PC-3 (cell line): ENCODE measurements at regions not wholly inside any gene's neighbourhood (a gene's known extent, or its start where the extent isn't known, plus 50 kb on each side); places are given as distances from the start of the nearest gene placed in this dataset.

Experiments used
- ATAC-seq: fragments of 200-7000 bp; cut with Tn5 transposase; 2 replicates; pipeline ENCODE4 v1.9.1; 2020; ENCODE audit warnings: mild to moderate bottlenecking, moderate library complexity
- BruUV-seq: library from RNA; stranded (reverse); fragments of 400-500 nt; replicated peaks from 2 replicates; lab custom pipeline; 2021; lab: Mats Ljungman, UMichigan
- CTCF ChIA-PET: fragments of 300-600 bp; sonication (Branson Sonifier 250); formaldehyde crosslinking; loops from one replicate; lab custom pipeline; 2022; ENCODE audit warnings: antibody characterized with exemption; lab: Charles Lee
- POLR2A ChIA-PET: fragments of 300-600 bp; sonication (Branson Sonifier 250); formaldehyde crosslinking; loops from one replicate; lab custom pipeline; 2022; ENCODE audit warnings: antibody characterized with exemption; ENCODE audit not compliant: unreplicated experiment; lab: Charles Lee
- DNase-seq: peaks from one replicate; pipeline ENCODE4 v3.0.0-alpha.2; 2015
- H2AFZ ChIP-seq: fragments of 300-600 bp; sonication (generic); 2 replicates; pipeline ENCODE4 v1.6.0; 2016; ENCODE audit warnings: antibody characterized with exemption, low read length
- H3F3A ChIP-seq: fragments of 300-600 bp; sonication (generic); one replicate; pipeline ENCODE4 v1.6.0; 2017; ENCODE audit warnings: antibody characterized with exemption, low read length, control low read depth, mild to moderate bottlenecking; ENCODE audit not compliant: unreplicated experiment
- H3K27ac ChIP-seq: fragments of 300-600 bp; sonication (generic); 2 replicates; pipeline ENCODE4 v1.5.1; 2016; ENCODE audit warnings: mild to moderate bottlenecking, low read length
- H3K27me3 ChIP-seq: fragments of 300-600 bp; sonication (generic); 2 replicates; pipeline ENCODE4 v1.6.1; 2016; ENCODE audit warnings: low read length, mixed read lengths
- H3K36me3 ChIP-seq: fragments of 300-600 bp; sonication (generic); 2 replicates; pipeline ENCODE4 v1.6.1; 2016; ENCODE audit warnings: low read depth, mixed run types, low read length, mixed read lengths
- H3K4me1 ChIP-seq: fragments of 300-600 bp; sonication (generic); 2 replicates; pipeline ENCODE4 v1.5.1; 2016; ENCODE audit warnings: low read length; ENCODE audit not compliant: insufficient read depth
- H3K4me2 ChIP-seq: fragments of 300-600 bp; sonication (generic); 2 replicates; pipeline ENCODE4 v1.6.0; 2016; ENCODE audit warnings: low read length
- H3K4me3 ChIP-seq: fragments of 300-600 bp; sonication (generic); 2 replicates; pipeline ENCODE4 v1.5.1; 2016; ENCODE audit warnings: mild to moderate bottlenecking, low read length, mixed read lengths
- H3K79me2 ChIP-seq: fragments of 300-600 bp; sonication (generic); 2 replicates; pipeline ENCODE4 v1.6.1; 2017; ENCODE audit warnings: low read length, mixed read lengths
- H3K9ac ChIP-seq: fragments of 300-600 bp; sonication (generic); 2 replicates; pipeline ENCODE4 v1.6.0; 2016; ENCODE audit warnings: mild to moderate bottlenecking, low read length
- H3K9me2 ChIP-seq: fragments of 300-600 bp; sonication (generic); replicated peaks from 2 replicates; pipeline ENCODE4 v1.6.1; 2016; ENCODE audit warnings: mixed run types, low read length, mixed read lengths
- H3K9me3 ChIP-seq: fragments of 300-600 bp; sonication (generic); 2 replicates; pipeline ENCODE4 v1.6.1; 2016; ENCODE audit warnings: low read length, mixed read lengths
- H4K20me1 ChIP-seq: fragments of 300-600 bp; sonication (generic); 2 replicates; pipeline ENCODE4 v1.6.1; 2016; ENCODE audit warnings: low read length, mixed read lengths
- EZH2 ChIP-seq: fragments of 300-600 bp; sonication (generic); IDR thresholded peaks from one replicate; pipeline ENCODE4 v1.6.1; 2017; ENCODE audit warnings: antibody characterized with exemption, mild to moderate bottlenecking, low read length; ENCODE audit not compliant: unreplicated experiment
- EZH2phosphoT487 ChIP-seq: fragments of 300-600 bp; sonication (generic); IDR thresholded peaks from 2 replicates; pipeline ENCODE4 v1.6.1; 2018; ENCODE audit warnings: mild to moderate bottlenecking, antibody characterized with exemption, low read length, borderline replicate concordance
- intact Hi-C: fragments of 100-400 bp; cut with micrococcal nuclease; formaldehyde crosslinking; loops from 2 replicates; pipeline ENCODE4 v1.9.0; 2023
- TF ChIP-seq, protein P1 (sequence below): fragments of 300-600 bp; sonication (generic); conservative IDR thresholded peaks from 2 replicates; pipeline ENCODE4 v1.5.1; 2017; ENCODE audit warnings: antibody characterized with exemption, low read depth, mild to moderate bottlenecking, low read length

DNA sequence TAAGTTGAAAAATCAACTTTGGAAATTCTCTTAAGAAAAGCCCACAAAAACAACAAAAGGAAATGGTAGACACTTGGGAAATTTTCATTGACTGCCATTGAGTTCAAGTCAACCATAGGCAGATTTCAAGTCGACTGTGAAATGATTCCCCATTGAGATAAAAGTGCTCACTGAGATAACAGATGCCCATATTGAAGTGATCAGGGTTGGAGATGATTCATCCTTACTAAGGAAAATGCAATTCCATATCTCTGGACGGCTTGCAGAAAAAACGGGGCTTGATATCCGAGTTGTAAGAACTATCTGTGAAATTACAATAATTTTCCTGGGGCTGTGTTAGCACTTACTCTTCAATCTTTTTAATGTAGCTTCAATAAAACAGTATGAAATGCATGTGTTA is 373.1 kb upstream of the THRB start:
- DNase-seq (no peak), ATAC-seq (no peak)
- POLR2A ChIA-PET: no interaction called here
- TF ChIP-seq EZH2phosphoT487 (no peak), EZH2 (no peak)
- TF ChIP-seq, protein P1, sequence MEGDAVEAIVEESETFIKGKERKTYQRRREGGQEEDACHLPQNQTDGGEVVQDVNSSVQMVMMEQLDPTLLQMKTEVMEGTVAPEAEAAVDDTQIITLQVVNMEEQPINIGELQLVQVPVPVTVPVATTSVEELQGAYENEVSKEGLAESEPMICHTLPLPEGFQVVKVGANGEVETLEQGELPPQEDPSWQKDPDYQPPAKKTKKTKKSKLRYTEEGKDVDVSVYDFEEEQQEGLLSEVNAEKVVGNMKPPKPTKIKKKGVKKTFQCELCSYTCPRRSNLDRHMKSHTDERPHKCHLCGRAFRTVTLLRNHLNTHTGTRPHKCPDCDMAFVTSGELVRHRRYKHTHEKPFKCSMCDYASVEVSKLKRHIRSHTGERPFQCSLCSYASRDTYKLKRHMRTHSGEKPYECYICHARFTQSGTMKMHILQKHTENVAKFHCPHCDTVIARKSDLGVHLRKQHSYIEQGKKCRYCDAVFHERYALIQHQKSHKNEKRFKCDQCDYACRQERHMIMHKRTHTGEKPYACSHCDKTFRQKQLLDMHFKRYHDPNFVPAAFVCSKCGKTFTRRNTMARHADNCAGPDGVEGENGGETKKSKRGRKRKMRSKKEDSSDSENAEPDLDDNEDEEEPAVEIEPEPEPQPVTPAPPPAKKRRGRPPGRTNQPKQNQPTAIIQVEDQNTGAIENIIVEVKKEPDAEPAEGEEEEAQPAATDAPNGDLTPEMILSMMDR: no peak
- Histone ChIP-seq H3K9me3 (no peaks in the 10 kb centered on the region), H3K9ac (no peak overlapping the region), H3K79me2 (no peaks in the 10 kb centered on the region), H3K27me3 (peaks cover 45% of the 10 kb centered on the region), H3K4me3 (no peak overlapping the region), H4K20me1 (no peaks in the 10 kb centered on the region), H3K36me3 (no peaks in the 10 kb centered on the region), H3K4me2 (no peak overlapping the region), H3K27ac (no peak overlapping the region), H3F3A (no peaks in the 10 kb centered on the region), H3K4me1 (no peaks in the 10 kb centered on the region), H3K9me2 (no peaks in the 10 kb centered on the region), H2AFZ (no peak overlapping the region)
- CTCF ChIA-PET: no interaction called here
- BruUV-seq: no TSS peak
- intact Hi-C loops: no loop called here

DNA sequence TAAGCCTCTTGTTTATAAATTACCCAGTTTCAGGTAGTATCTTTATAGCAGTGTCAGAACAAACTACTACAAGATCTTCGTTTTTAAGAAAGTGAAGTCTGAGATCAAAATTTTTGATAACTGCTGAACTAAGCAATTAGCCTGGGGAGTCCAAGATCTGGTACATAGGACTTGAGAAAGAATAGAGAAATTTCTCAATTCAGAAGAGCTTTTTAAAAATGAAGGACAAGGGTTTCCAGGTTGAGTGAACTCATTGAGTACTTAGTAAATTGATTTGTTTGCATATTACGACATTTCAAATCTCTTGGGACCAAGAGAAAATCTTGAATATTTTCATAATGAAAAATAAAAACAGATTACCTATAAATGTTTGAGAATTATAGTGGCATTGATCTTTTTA is 386.6 kb upstream of the THRB start:
- Histone ChIP-seq H4K20me1 (no peaks in the 10 kb centered on the region), H3K9me3 (no peaks in the 10 kb centered on the region), H3K79me2 (no peaks in the 10 kb centered on the region), H3K9me2 (no peaks in the 10 kb centered on the region), H3K9ac (no peak overlapping the region), H3K4me1 (no peaks in the 10 kb centered on the region), H3K36me3 (no peaks in the 10 kb centered on the region), H3F3A (no peaks in the 10 kb centered on the region), H3K4me3 (no peak overlapping the region), H3K4me2 (no peak overlapping the region), H3K27ac (no peak overlapping the region), H2AFZ (no peak overlapping the region), H3K27me3 (peaks cover 13% of the 10 kb centered on the region; the same call in 1 of the 2 replicates)
- intact Hi-C loops: no loop called here
- POLR2A ChIA-PET: no interaction called here
- DNase-seq (no peak), ATAC-seq (no peak)
- CTCF ChIA-PET: no interaction called here
- TF ChIP-seq EZH2 (no peak), EZH2phosphoT487 (no peak)
- TF ChIP-seq, protein P1: no peak
- no TSS peak for BruUV-seq

DNA sequence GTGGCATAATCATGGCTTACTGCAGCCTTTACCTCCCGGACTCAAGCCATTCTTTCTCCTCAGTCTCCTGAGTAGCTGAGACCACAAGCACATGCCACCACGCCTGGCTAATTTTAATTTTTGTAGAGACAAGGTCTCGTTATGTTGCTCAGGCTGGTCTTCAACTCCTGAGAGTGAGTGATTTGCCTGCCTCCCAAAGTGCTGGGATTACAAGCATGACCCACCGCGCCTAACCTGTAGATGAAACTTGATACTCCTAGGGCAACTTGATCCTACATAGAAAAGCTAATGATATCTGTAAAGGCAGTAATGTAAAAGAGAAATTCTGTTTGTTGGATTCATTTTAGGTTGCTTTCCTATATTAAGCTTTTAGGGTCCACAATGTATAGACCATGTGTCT is 391.9 kb upstream of the THRB start:
- TF ChIP-seq, protein P1: no peak
- no peak for TF ChIP-seq EZH2phosphoT487
- no peak for TF ChIP-seq EZH2
- Histone ChIP-seq H3K27ac (no peak overlapping the region), H3K9me3 (no peaks in the 10 kb centered on the region), H3K36me3 (no peaks in the 10 kb centered on the region), H3K27me3 (peaks cover 2% of the 10 kb centered on the region; the same call in 1 of the 2 replicates), H3K9me2 (no peaks in the 10 kb centered on the region), H2AFZ (no peak overlapping the region), H4K20me1 (no peaks in the 10 kb centered on the region), H3K9ac (no peak overlapping the region), H3K4me3 (no peak overlapping the region), H3F3A (no peaks in the 10 kb centered on the region), H3K4me1 (no peaks in the 10 kb centered on the region), H3K79me2 (no peaks in the 10 kb centered on the region), H3K4me2 (no peak overlapping the region)
- DNase-seq: no peak
- POLR2A ChIA-PET: no interaction called here
- no peak for ATAC-seq
- CTCF ChIA-PET: no interaction called here
- intact Hi-C loops: no loop called here
- BruUV-seq: no TSS peak
